Activated CD4-positive, alpha-beta memory T cell treated with anti-CD3 and anti-CD28 coated beads, Interleukin-2, amount 10 ng/mL, durations not matched to agents 7 days and 5 days (primary cell): ENCODE measurements at regions not wholly inside any gene's neighbourhood (a gene's known extent, or its start where the extent isn't known, plus 50 kb on each side); places are given as distances from the start of the nearest gene placed in this dataset.
"Not testable (repeated sequence)": the region's sequence is repeated elsewhere in the genome, so short reads cannot be mapped to it uniquely, and the experiment has no call there.

Experiments used
- CTCF ChIA-PET: fragments of 350-600 bp; sonication (Branson Sonifier 250); formaldehyde crosslinking; loops from one replicate; lab custom pipeline; 2021; ENCODE audit warnings: antibody characterized with exemption, inconsistent platforms; lab: Charles Lee
- POLR2A ChIA-PET: fragments of 350-600 bp; sonication (Branson Sonifier 250); formaldehyde crosslinking; loops from one replicate; lab custom pipeline; 2021; ENCODE audit warnings: antibody characterized with exemption; lab: Charles Lee
- DNase-seq: peaks from one replicate; pipeline ENCODE4 v3.0.0-alpha.2; 2020
- H3K27ac Mint-ChIP-seq: one replicate; pipeline ENCODE4 v1.8.0; 2021; ENCODE audit warnings: mild to moderate bottlenecking, mixed read lengths
- H3K27me3 Mint-ChIP-seq: one replicate; pipeline ENCODE4 v1.8.0; 2021; ENCODE audit warnings: mixed read lengths
- H3K36me3 Mint-ChIP-seq: one replicate; pipeline ENCODE4 v1.8.0; 2021; ENCODE audit warnings: low read depth, mixed read lengths
- H3K4me1 Mint-ChIP-seq: one replicate; pipeline ENCODE4 v1.8.0; 2021; ENCODE audit warnings: mixed read lengths
- H3K4me3 Mint-ChIP-seq: one replicate; pipeline ENCODE4 v1.8.0; 2021; ENCODE audit warnings: mild to moderate bottlenecking, mixed read lengths
- H3K9me3 Mint-ChIP-seq: one replicate; pipeline ENCODE4 v1.8.0; 2021; ENCODE audit warnings: mixed read lengths

- Mint-ChIP-seq H3K36me3 (no peaks in the 10 kb centered on the region), H3K4me3 (no peak overlapping the region), H3K27me3 (no peaks in the 10 kb centered on the region), H3K27ac (no peak overlapping the region), H3K4me1 (no peaks in the 10 kb centered on the region), H3K9me3 (no peaks in the 10 kb centered on the region)
- ChIA-PET POLR2A (no interaction called here), CTCF (no interaction called here)
- DNase-seq = no peak
Observed at GRCh38 chr10:81248886-81249285, 626.1 kb upstream of the NRG3 start.

GRCh38 chr10:81251457-81252115 lies 623.4 kb upstream of the NRG3 start:
- Mint-ChIP-seq H3K27me3 (no peaks in the 10 kb centered on the region), H3K4me1 (no peaks in the 10 kb centered on the region), H3K27ac (no peak overlapping the region), H3K9me3 (no peaks in the 10 kb centered on the region), H3K36me3 (no peaks in the 10 kb centered on the region), H3K4me3 (no peak overlapping the region)
- CTCF ChIA-PET = no interaction called here
- POLR2A ChIA-PET = no interaction called here
- DNase-seq = no peak

GRCh38 chr10:81264991-81265390 lies 610.0 kb upstream of the NRG3 start:
- H3K27me3 Mint-ChIP-seq, H3K36me3 Mint-ChIP-seq, H3K4me3 Mint-ChIP-seq, DNase-seq, CTCF ChIA-PET, H3K27ac Mint-ChIP-seq, POLR2A ChIA-PET, H3K4me1 Mint-ChIP-seq: not testable (repeated sequence)
- peaks cover 13% of the 10 kb centered on the region for H3K9me3 Mint-ChIP-seq

- POLR2A ChIA-PET = no interaction called here
- H3K9me3 Mint-ChIP-seq = peaks cover 12% of the 10 kb centered on the region
- H3K27ac Mint-ChIP-seq = no peak overlapping the region
- H3K4me1 Mint-ChIP-seq = no peaks in the 10 kb centered on the region
- DNase-seq = no peak
- H3K27me3 Mint-ChIP-seq = no peaks in the 10 kb centered on the region
- no peaks in the 10 kb centered on the region for H3K36me3 Mint-ChIP-seq
- no peak overlapping the region for H3K4me3 Mint-ChIP-seq
- CTCF ChIA-PET = no interaction called here
Observed at GRCh38 chr10:81270051-81270450, 604.9 kb upstream of the NRG3 start.

- H3K4me1 Mint-ChIP-seq = no peaks in the 10 kb centered on the region
- H3K4me3 Mint-ChIP-seq = no peak overlapping the region
- no peaks in the 10 kb centered on the region for H3K36me3 Mint-ChIP-seq
- ChIA-PET POLR2A (interaction anchor here (0.6 kb wide), 1 partner anchor 278 kb away, joined by 3 read pairs; no protein-coding TSS in a partner anchor), CTCF (no interaction called here)
- no peaks in the 10 kb centered on the region for H3K27me3 Mint-ChIP-seq
- H3K9me3 Mint-ChIP-seq = peaks cover 10% of the 10 kb centered on the region
- DNase-seq = no peak
- H3K27ac Mint-ChIP-seq = no peak overlapping the region
Observed at GRCh38 chr10:81280497-81281479, 594.2 kb upstream of the NRG3 start.

GRCh38 chr10:81288544-81288943 lies 586.5 kb upstream of the NRG3 start:
- Mint-ChIP-seq H3K4me1 (no peaks in the 10 kb centered on the region), H3K36me3 (no peaks in the 10 kb centered on the region), H3K9me3 (peaks cover 12% of the 10 kb centered on the region), H3K27me3 (no peaks in the 10 kb centered on the region), H3K4me3 (no peak overlapping the region), H3K27ac (no peak overlapping the region)
- ChIA-PET CTCF (no interaction called here), POLR2A (no interaction called here)
- DNase-seq = no peak

GRCh38 chr10:81297292-81297691 lies 577.7 kb upstream of the NRG3 start:
- H3K4me1 Mint-ChIP-seq = no peaks in the 10 kb centered on the region

GRCh38 chr10:81303656-81304055 lies 571.3 kb upstream of the NRG3 start:
- no peak overlapping the region for H3K27ac Mint-ChIP-seq
- H3K27me3 Mint-ChIP-seq = no peaks in the 10 kb centered on the region
- no peak overlapping the region for H3K4me3 Mint-ChIP-seq
- DNase-seq = no peak
- POLR2A ChIA-PET = no interaction called here
- no peaks in the 10 kb centered on the region for H3K4me1 Mint-ChIP-seq
- peaks cover 12% of the 10 kb centered on the region for H3K9me3 Mint-ChIP-seq
- CTCF ChIA-PET = no interaction called here
- no peaks in the 10 kb centered on the region for H3K36me3 Mint-ChIP-seq

More at GRCh38 chr10:81297292-81297691, 577.7 kb upstream of the NRG3 start:
- H3K9me3 Mint-ChIP-seq = peaks cover 9% of the 10 kb centered on the region
- no peak overlapping the region for H3K4me3 Mint-ChIP-seq
- DNase-seq = no peak
- H3K27ac Mint-ChIP-seq = no peak overlapping the region
- no peaks in the 10 kb centered on the region for H3K27me3 Mint-ChIP-seq
- POLR2A ChIA-PET = no interaction called here
- CTCF ChIA-PET = no interaction called here
- H3K36me3 Mint-ChIP-seq = no peaks in the 10 kb centered on the region

GRCh38 chr10:81306971-81307782 lies 567.8 kb upstream of the NRG3 start:
- Mint-ChIP-seq H3K27me3 (no peaks in the 10 kb centered on the region), H3K36me3 (no peaks in the 10 kb centered on the region), H3K4me3 (no peak overlapping the region), H3K27ac (no peak overlapping the region), H3K4me1 (no peaks in the 10 kb centered on the region), H3K9me3 (peaks cover 10% of the 10 kb centered on the region)
- POLR2A ChIA-PET = no interaction called here
- CTCF ChIA-PET = interaction anchor here (0.7 kb wide), 1 partner anchor 21 kb away, joined by 3 read pairs; no protein-coding TSS in a partner anchor
- no peak for DNase-seq

- peaks cover 10% of the 10 kb centered on the region for H3K9me3 Mint-ChIP-seq
- POLR2A ChIA-PET = no interaction called here
- no peaks in the 10 kb centered on the region for H3K4me1 Mint-ChIP-seq
- no peak overlapping the region for H3K27ac Mint-ChIP-seq
- no peak for DNase-seq
- no peaks in the 10 kb centered on the region for H3K36me3 Mint-ChIP-seq
- H3K4me3 Mint-ChIP-seq = no peak overlapping the region
- CTCF ChIA-PET = no interaction called here
- no peaks in the 10 kb centered on the region for H3K27me3 Mint-ChIP-seq
Observed at GRCh38 chr10:81309041-81309552, 565.9 kb upstream of the NRG3 start.

- H3K4me1 Mint-ChIP-seq = no peaks in the 10 kb centered on the region
- no peaks in the 10 kb centered on the region for H3K36me3 Mint-ChIP-seq
- peaks cover 5% of the 10 kb centered on the region for H3K9me3 Mint-ChIP-seq
- ChIA-PET POLR2A (no interaction called here), CTCF (no interaction called here)
- H3K27ac Mint-ChIP-seq = no peak overlapping the region
- DNase-seq = no peak
- no peaks in the 10 kb centered on the region for H3K27me3 Mint-ChIP-seq
- no peak overlapping the region for H3K4me3 Mint-ChIP-seq
Observed at GRCh38 chr10:81314471-81314870, 560.5 kb upstream of the NRG3 start.

GRCh38 chr10:81315026-81315425 lies 560.0 kb upstream of the NRG3 start:
- no peak for DNase-seq
- CTCF ChIA-PET = no interaction called here
- POLR2A ChIA-PET = no interaction called here
- Mint-ChIP-seq H3K27me3 (no peaks in the 10 kb centered on the region), H3K27ac (no peak overlapping the region), H3K36me3 (no peaks in the 10 kb centered on the region), H3K4me1 (no peaks in the 10 kb centered on the region), H3K4me3 (no peak overlapping the region), H3K9me3 (peaks cover 5% of the 10 kb centered on the region)

GRCh38 chr10:81348003-81348402 lies 527.0 kb upstream of the NRG3 start:
- Mint-ChIP-seq H3K27me3 (no peaks in the 10 kb centered on the region), H3K27ac (no peak overlapping the region), H3K9me3 (no peaks in the 10 kb centered on the region), H3K4me1 (no peaks in the 10 kb centered on the region), H3K4me3 (no peak overlapping the region), H3K36me3 (no peaks in the 10 kb centered on the region)
- POLR2A ChIA-PET = no interaction called here
- no peak for DNase-seq
- CTCF ChIA-PET = no interaction called here
